Loucy (cell line): ENCODE measurements at regions not wholly inside any gene's neighbourhood (a gene's known extent, or its start where the extent isn't known, plus 50 kb on each side); places are given as distances from the start of the nearest gene placed in this dataset.

Source experiments
- H2AFZ ChIP-seq: fragments of 200-600 bp; sonication (generic); 2 replicates; pipeline ENCODE4 v1.6.0; 2016; ENCODE audit warnings: antibody characterized with exemption, mild to moderate bottlenecking, low read length, moderate library complexity
- H3F3A ChIP-seq: fragments of 200-600 bp; 2 replicates; pipeline ENCODE4 v1.6.0; 2016; ENCODE audit warnings: antibody characterized with exemption, low read depth, mild to moderate bottlenecking
- H3K27me3 ChIP-seq: fragments of 200-600 bp; sonication (generic); 2 replicates; pipeline ENCODE4 v1.6.1; 2014; ENCODE audit warnings: low read length, mild to moderate bottlenecking; ENCODE audit not compliant: insufficient read depth, poor library complexity, severe bottlenecking
- H3K36me3 ChIP-seq: fragments of 200-600 bp; sonication (generic); 2 replicates; pipeline ENCODE4 v1.6.1; 2016; ENCODE audit warnings: low read length; ENCODE audit not compliant: insufficient read depth
- H3K4me1 ChIP-seq: fragments of 200-600 bp; sonication (generic); 2 replicates; pipeline ENCODE4 v1.5.1; 2014; ENCODE audit warnings: low read length, mild to moderate bottlenecking; ENCODE audit not compliant: insufficient read depth, poor library complexity, severe bottlenecking
- H3K4me2 ChIP-seq: fragments of 200-600 bp; sonication (generic); 2 replicates; pipeline ENCODE4 v1.6.0; 2014; ENCODE audit warnings: antibody characterized with exemption, low read length, low read depth, mild to moderate bottlenecking; ENCODE audit not compliant: poor library complexity, severe bottlenecking
- H3K4me3 ChIP-seq: fragments of 200-600 bp; sonication (generic); 2 replicates; pipeline ENCODE4 v1.5.1; 2014; ENCODE audit warnings: low read length, mild to moderate bottlenecking, mixed read lengths; ENCODE audit not compliant: poor library complexity, severe bottlenecking
- H3K79me2 ChIP-seq: fragments of 200-600 bp; sonication (generic); 2 replicates; pipeline ENCODE4 v1.6.1; 2014; ENCODE audit warnings: low read length; ENCODE audit not compliant: insufficient read depth
- H3K9ac ChIP-seq: fragments of 200-600 bp; sonication (generic); 2 replicates; pipeline ENCODE4 v1.6.0; 2014; ENCODE audit warnings: mild to moderate bottlenecking, low read depth, low read length, moderate library complexity; ENCODE audit not compliant: poor library complexity, severe bottlenecking
- H3K9me2 ChIP-seq: fragments of 200-600 bp; sonication (generic); replicated peaks from 2 replicates; pipeline ENCODE4 v1.6.1; 2016; ENCODE audit warnings: low read depth, low read length, mixed read lengths
- H3K9me3 ChIP-seq: fragments of 200-600 bp; sonication (generic); 2 replicates; pipeline ENCODE4 v1.6.1; 2014; ENCODE audit warnings: mild to moderate bottlenecking, antibody characterized with exemption, low read length, low read depth; ENCODE audit not compliant: insufficient read depth
- H4K20me1 ChIP-seq: fragments of 200-600 bp; sonication (generic); 2 replicates; pipeline ENCODE4 v1.6.0; 2014; ENCODE audit warnings: antibody characterized with exemption, low read length, mild to moderate bottlenecking; ENCODE audit not compliant: insufficient read depth, poor library complexity, severe bottlenecking
- EZH2phosphoT487 ChIP-seq: fragments of 200-600 bp; IDR thresholded peaks from 2 replicates; pipeline ENCODE4 v1.6.1; 2018; ENCODE audit warnings: antibody characterized with exemption, mild to moderate bottlenecking, moderate library complexity, borderline replicate concordance
- TF ChIP-seq, protein P1 (sequence below): fragments of 200-600 bp; sonication (generic); conservative IDR thresholded peaks from 2 replicates; pipeline ENCODE4 v1.5.1; 2014; ENCODE audit warnings: mild to moderate bottlenecking, antibody characterized with exemption, low read length

- Histone ChIP-seq H4K20me1 (no peaks in the 10 kb centered on the region), H3K79me2 (no peaks in the 10 kb centered on the region), H3K9ac (no peak overlapping the region), H3K36me3 (no peaks in the 10 kb centered on the region), H3K27me3 (no peaks in the 10 kb centered on the region), H3K4me3 (no peak overlapping the region), H2AFZ (no peak overlapping the region), H3K9me2 (no peaks in the 10 kb centered on the region), H3K9me3 (peaks cover 16% of the 10 kb centered on the region; the same call in 1 of the 2 replicates), H3F3A (no peaks in the 10 kb centered on the region), H3K4me1 (peaks cover 8% of the 10 kb centered on the region), H3K4me2 (no peak overlapping the region)
- TF ChIP-seq, protein P1, sequence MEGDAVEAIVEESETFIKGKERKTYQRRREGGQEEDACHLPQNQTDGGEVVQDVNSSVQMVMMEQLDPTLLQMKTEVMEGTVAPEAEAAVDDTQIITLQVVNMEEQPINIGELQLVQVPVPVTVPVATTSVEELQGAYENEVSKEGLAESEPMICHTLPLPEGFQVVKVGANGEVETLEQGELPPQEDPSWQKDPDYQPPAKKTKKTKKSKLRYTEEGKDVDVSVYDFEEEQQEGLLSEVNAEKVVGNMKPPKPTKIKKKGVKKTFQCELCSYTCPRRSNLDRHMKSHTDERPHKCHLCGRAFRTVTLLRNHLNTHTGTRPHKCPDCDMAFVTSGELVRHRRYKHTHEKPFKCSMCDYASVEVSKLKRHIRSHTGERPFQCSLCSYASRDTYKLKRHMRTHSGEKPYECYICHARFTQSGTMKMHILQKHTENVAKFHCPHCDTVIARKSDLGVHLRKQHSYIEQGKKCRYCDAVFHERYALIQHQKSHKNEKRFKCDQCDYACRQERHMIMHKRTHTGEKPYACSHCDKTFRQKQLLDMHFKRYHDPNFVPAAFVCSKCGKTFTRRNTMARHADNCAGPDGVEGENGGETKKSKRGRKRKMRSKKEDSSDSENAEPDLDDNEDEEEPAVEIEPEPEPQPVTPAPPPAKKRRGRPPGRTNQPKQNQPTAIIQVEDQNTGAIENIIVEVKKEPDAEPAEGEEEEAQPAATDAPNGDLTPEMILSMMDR = no peak
- TF ChIP-seq EZH2phosphoT487 = no peak
Measured at GRCh38 chr1:184292101-184292500, 94.7 kb upstream of the C1orf21 start.

DNA sequence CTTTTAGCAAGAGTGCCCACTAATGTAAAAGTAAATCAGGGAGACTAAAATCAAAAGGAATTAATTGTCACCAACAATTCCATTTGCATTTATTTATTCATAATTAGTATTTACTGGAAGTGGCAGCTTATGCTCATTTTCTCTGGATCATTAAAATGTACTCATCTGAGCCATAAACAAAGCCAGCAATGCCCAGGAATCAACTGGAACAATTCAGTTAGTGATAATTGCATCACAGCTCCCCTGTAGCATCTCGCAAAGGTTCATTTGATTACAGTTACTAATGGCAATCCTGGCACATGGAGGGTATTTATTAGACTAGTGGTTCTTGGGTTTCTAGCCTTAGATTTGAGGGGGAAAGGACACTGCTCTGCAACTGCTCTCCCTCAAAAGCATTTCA, 92.7 kb upstream of the C1orf21 start:
- Histone ChIP-seq H3K9me2 (no peaks in the 10 kb centered on the region), H3K4me1 (peaks cover 8% of the 10 kb centered on the region), H3K9ac (no peak overlapping the region), H3K36me3 (no peaks in the 10 kb centered on the region), H3K27me3 (no peaks in the 10 kb centered on the region), H3K4me3 (no peak overlapping the region), H3K9me3 (peaks cover 13% of the 10 kb centered on the region; the same call in 1 of the 2 replicates), H4K20me1 (no peaks in the 10 kb centered on the region), H3K79me2 (no peaks in the 10 kb centered on the region), H3K4me2 (no peak overlapping the region), H2AFZ (no peak overlapping the region), H3F3A (no peaks in the 10 kb centered on the region)
- TF ChIP-seq, protein P1 = no peak
- TF ChIP-seq EZH2phosphoT487 = no peak

DNA sequence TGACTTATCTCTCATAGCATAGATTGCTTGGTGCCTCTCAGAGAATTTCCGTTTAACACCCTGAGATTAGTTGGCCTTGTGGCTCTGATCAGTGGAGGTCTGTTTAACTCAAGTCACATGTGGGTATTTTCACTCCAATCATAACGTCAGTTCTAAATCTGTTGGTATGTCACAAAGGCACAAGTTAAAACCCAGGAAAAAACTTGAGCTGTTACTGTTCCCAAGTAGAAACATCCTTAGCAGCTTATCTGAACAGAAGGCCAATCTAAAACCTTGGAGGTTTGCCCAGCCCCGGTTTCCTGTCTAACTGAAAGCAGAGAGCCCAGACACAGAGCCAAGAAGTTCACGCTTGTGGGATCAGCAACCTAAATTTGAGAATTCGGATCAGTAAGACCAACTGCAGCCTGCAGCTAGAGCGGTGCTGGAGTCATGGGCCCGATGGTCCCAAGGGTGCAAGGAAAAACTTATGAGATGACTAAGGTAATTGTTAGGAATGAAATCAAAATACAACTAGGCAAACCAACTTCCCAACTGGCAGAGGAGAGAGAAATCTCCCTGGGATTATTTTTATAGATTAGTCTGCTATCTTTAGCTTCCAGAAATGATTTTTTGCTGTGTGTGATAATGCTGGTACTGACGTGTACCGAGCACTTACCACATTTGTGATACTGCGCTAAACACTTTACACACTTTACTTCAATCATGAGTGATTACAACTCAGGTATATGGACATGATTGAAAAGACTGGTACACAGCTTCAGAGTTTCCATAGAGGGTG, 90.2 kb upstream of the C1orf21 start:
- Histone ChIP-seq H3K36me3 (no peaks in the 10 kb centered on the region), H3K9ac (no peak overlapping the region), H3F3A (no peaks in the 10 kb centered on the region), H3K79me2 (no peaks in the 10 kb centered on the region), H4K20me1 (no peaks in the 10 kb centered on the region), H3K4me1 (peaks cover 8% of the 10 kb centered on the region), H3K9me3 (no peaks in the 10 kb centered on the region), H3K27me3 (no peaks in the 10 kb centered on the region), H3K9me2 (no peaks in the 10 kb centered on the region), H3K4me3 (no peak overlapping the region), H2AFZ (peak overlapping the region; percentile 47), H3K4me2 (peak overlapping the region; percentile 15)
- TF ChIP-seq, protein P1 = no peak
- TF ChIP-seq EZH2phosphoT487 = no peak
